H9 (cell line): ENCODE measurements at regions not wholly inside any gene's neighbourhood (a gene's known extent, or its start where the extent isn't known, plus 50 kb on each side); places are given as distances from the start of the nearest gene placed in this dataset.

ENCODE experiments used
- DNase-seq: peaks from one replicate; pipeline ENCODE4 v3.0.0-alpha.2; 2017
- H2AFZ ChIP-seq: one replicate; pipeline ENCODE4 v1.6.1; 2013; ENCODE audit warnings: mild to moderate bottlenecking, low read length, control low read depth, moderate library complexity
- H2AK5ac ChIP-seq: 2 replicates; pipeline ENCODE4 v1.6.1; 2013; ENCODE audit warnings: low read length, control low read depth, mixed read lengths; ENCODE audit not compliant: insufficient read length
- H2BK120ac ChIP-seq: one replicate; pipeline ENCODE4 v1.6.1; 2013; ENCODE audit warnings: low read depth, mild to moderate bottlenecking, low read length, control low read depth, inconsistent platforms; ENCODE audit not compliant: poor library complexity, severe bottlenecking
- H2BK12ac ChIP-seq: 2 replicates; pipeline ENCODE4 v1.6.1; 2013; ENCODE audit warnings: low read length, control low read depth, mixed read lengths, low read depth; ENCODE audit not compliant: insufficient read length
- H2BK15ac ChIP-seq: 2 replicates; pipeline ENCODE4 v1.6.1; 2013; ENCODE audit warnings: low read depth, low read length, control low read depth
- H2BK20ac ChIP-seq: one replicate; pipeline ENCODE4 v1.6.1; 2013; ENCODE audit warnings: low read depth, mild to moderate bottlenecking, low read length, control low read depth, inconsistent platforms; ENCODE audit not compliant: poor library complexity, severe bottlenecking
- H2BK5ac ChIP-seq: 2 replicates; pipeline ENCODE4 v1.6.1; 2013; ENCODE audit warnings: low read length, control low read depth, mixed read lengths; ENCODE audit not compliant: insufficient read length
- H3K14ac ChIP-seq: 2 replicates; pipeline ENCODE4 v1.6.1; 2013; ENCODE audit warnings: low read length, control low read depth; ENCODE audit not compliant: insufficient read depth
- H3K18ac ChIP-seq: 2 replicates; pipeline ENCODE4 v1.6.1; 2013; ENCODE audit warnings: low read depth, mild to moderate bottlenecking, mixed read lengths, low read length, control low read depth; ENCODE audit not compliant: insufficient read length
- H3K23ac ChIP-seq: 2 replicates; pipeline ENCODE4 v1.6.1; 2013; ENCODE audit warnings: low read length, control low read depth, mixed read lengths, low read depth; ENCODE audit not compliant: insufficient read length
- H3K23me2 ChIP-seq: 2 replicates; pipeline ENCODE4 v1.6.1; 2013; ENCODE audit warnings: low read depth, mild to moderate bottlenecking, mixed read lengths, low read length, control low read depth; ENCODE audit not compliant: insufficient read length, poor library complexity, severe bottlenecking
- H3K27ac ChIP-seq: 2 replicates; pipeline ENCODE4 v1.5.1; 2013; ENCODE audit warnings: low read length, control low read depth, mixed read lengths, low read depth; ENCODE audit not compliant: insufficient read length
- H3K27me3 ChIP-seq: 2 replicates; pipeline ENCODE4 v1.6.1; 2013; ENCODE audit warnings: low read length, control low read depth, inconsistent platforms; ENCODE audit not compliant: insufficient read depth
- H3K4ac ChIP-seq: 2 replicates; pipeline ENCODE4 v1.6.1; 2013; ENCODE audit warnings: low read depth, mild to moderate bottlenecking, control low read depth, inconsistent platforms, low read length, moderate library complexity
- H3K4me1 ChIP-seq: 2 replicates; pipeline ENCODE4 v1.6.1; 2013; ENCODE audit warnings: low read length, control low read depth, inconsistent platforms; ENCODE audit not compliant: insufficient read depth
- H3K4me2 ChIP-seq: 2 replicates; pipeline ENCODE4 v1.6.1; 2013; ENCODE audit warnings: low read length, control low read depth, mixed read lengths; ENCODE audit not compliant: insufficient read length, insufficient read depth
- H3K56ac ChIP-seq: 2 replicates; pipeline ENCODE4 v1.6.1; 2013; ENCODE audit warnings: low read depth, mild to moderate bottlenecking, mixed read lengths, low read length, control low read depth; ENCODE audit not compliant: insufficient read length
- H3K79me1 ChIP-seq: 2 replicates; pipeline ENCODE4 v1.6.1; 2013; ENCODE audit warnings: low read depth, mild to moderate bottlenecking, moderate library complexity, low read length, control low read depth, inconsistent platforms; ENCODE audit not compliant: insufficient read depth, poor library complexity, severe bottlenecking
- H3K79me2 ChIP-seq: 2 replicates; pipeline ENCODE4 v1.6.1; 2013; ENCODE audit warnings: low read length, control low read depth, inconsistent platforms; ENCODE audit not compliant: insufficient read depth
- H3K9ac ChIP-seq: 2 replicates; pipeline ENCODE4 v1.6.1; 2013; ENCODE audit warnings: low read length, control low read depth, mixed read lengths; ENCODE audit not compliant: insufficient read length; ENCODE audit errors: extremely low read depth
- H3K9me3 ChIP-seq: one replicate; pipeline ENCODE4 v1.6.1; 2013; ENCODE audit warnings: low read depth, low read length, inconsistent platforms; ENCODE audit not compliant: control insufficient read depth
- H3T11ph ChIP-seq: one replicate; pipeline ENCODE4 v1.6.1; 2013; ENCODE audit warnings: mild to moderate bottlenecking, low read length, control low read depth, inconsistent platforms
- H4K20me1 ChIP-seq: one replicate; pipeline ENCODE4 v1.6.1; 2013; ENCODE audit not compliant: control insufficient read depth, insufficient read length, insufficient read depth
- H4K5ac ChIP-seq: 2 replicates; pipeline ENCODE4 v1.6.1; 2013; ENCODE audit warnings: low read depth, mild to moderate bottlenecking, mixed read lengths, low read length, control low read depth; ENCODE audit not compliant: insufficient read length
- H4K8ac ChIP-seq: replicated peaks from 2 replicates; pipeline ENCODE4 v1.6.1; 2013; ENCODE audit warnings: low read length, control low read depth, mixed read lengths, low read depth; ENCODE audit not compliant: insufficient read length
- H4K91ac ChIP-seq: 2 replicates; pipeline ENCODE4 v1.6.1; 2013; ENCODE audit warnings: low read depth, mild to moderate bottlenecking, moderate library complexity, mixed read lengths, low read length, control low read depth; ENCODE audit not compliant: insufficient read length
- H3K27ac Mint-ChIP-seq, 3 experiments: 2 replicates in 2 of 3; 3 replicates in 1 of 3; pipeline ENCODE4 v1.8.0; 2020 to 2021; ENCODE audit warnings: mixed read lengths in 3 of 3, mild to moderate bottlenecking in 1 of 3, moderate library complexity in 1 of 3
- H3K27me3 Mint-ChIP-seq: 2 replicates; pipeline ENCODE4 v1.8.0; 2021; ENCODE audit warnings: low read depth, mild to moderate bottlenecking, moderate library complexity, mixed read lengths
- H3K36me3 Mint-ChIP-seq, 3 experiments: 2 replicates in 2 of 3; 3 replicates in 1 of 3; pipeline ENCODE4 v1.8.0; 2020 to 2021; ENCODE audit warnings: low read depth in 3 of 3, mixed read lengths in 3 of 3; ENCODE audit not compliant: insufficient read depth in 1 of 3
- H3K4me1 Mint-ChIP-seq, 2 experiments: 2 replicates each; pipeline ENCODE4 v1.8.0; 2020; ENCODE audit warnings: mixed read lengths in 2 of 2
- H3K4me3 Mint-ChIP-seq, 2 experiments: 2 replicates in 1 of 2; 3 replicates in 1 of 2; pipeline ENCODE4 v1.8.0; 2020 to 2021; ENCODE audit warnings: mild to moderate bottlenecking in 2 of 2, mixed read lengths in 2 of 2, moderate library complexity in 1 of 2
- H3K9me3 Mint-ChIP-seq, 2 experiments: 2 replicates in 1 of 2; 3 replicates in 1 of 2; pipeline ENCODE4 v1.8.0; 2020; ENCODE audit warnings: mild to moderate bottlenecking in 2 of 2, mixed read lengths in 2 of 2, moderate library complexity in 1 of 2
- CTCF ChIP-seq: fragments of 200-600 bp; sonication (generic); conservative IDR thresholded peaks from 3 replicates; pipeline ENCODE4 v1.8.0; 2021; ENCODE audit warnings: antibody characterized with exemption, mild to moderate bottlenecking
- WGBS: extraction: QIAGEN DNeasy Blood & Tissue Kit; methylation state at CpG from one replicate; pipeline ENCODE4 v1.1.7; 2013; ENCODE audit warnings: missing lambda C conversion rate, low lambda C conversion rate, mixed read lengths; ENCODE audit not compliant: insufficient read length; ENCODE audit errors: extremely low coverage; 5-methylcytosine and 5-hydroxymethylcytosine counted together

- no peak overlapping the region for H3T11ph ChIP-seq
- no peak overlapping the region for H3K27ac ChIP-seq
- H3K79me2 ChIP-seq: no peaks in the 10 kb centered on the region
- H2AK5ac ChIP-seq: no peak overlapping the region
- H3K4me3 Mint-ChIP-seq: no peak overlapping the region
- H2BK5ac ChIP-seq: no peak overlapping the region
- H2BK20ac ChIP-seq: no peak overlapping the region
- H3K23ac ChIP-seq: no peak overlapping the region
- H4K5ac ChIP-seq: no peak overlapping the region
- H3K36me3 Mint-ChIP-seq: peaks cover 0 to 5% (median 0%) of the 10 kb centered on the region in 3 experiments; a peak in 1 of 7 replicates
- H3K27me3 ChIP-seq: no peaks in the 10 kb centered on the region
- H3K9ac ChIP-seq: no peak overlapping the region
- peaks cover 3 to 5% of the 10 kb centered on the region in 2 experiments; a peak in 4 of 5 replicates for H3K9me3 Mint-ChIP-seq
- no peaks in the 10 kb centered on the region for H3K27me3 Mint-ChIP-seq
- H4K91ac ChIP-seq: no peak overlapping the region
- H2BK12ac ChIP-seq: no peak overlapping the region
- no peak overlapping the region for H3K27ac Mint-ChIP-seq
- no peak overlapping the region for H2BK15ac ChIP-seq
- H3K4me1 ChIP-seq: no peaks in the 10 kb centered on the region
- no peak overlapping the region for H3K4me2 ChIP-seq
- H3K4me1 Mint-ChIP-seq: 0 out of 4 replicates have a peak, but pooled peaks cover 0 to 3% of the 10 kb centered on the region in 2 experiments
- H3K23me2 ChIP-seq: no peaks in the 10 kb centered on the region
- DNase-seq: no peak
- H3K14ac ChIP-seq: no peak overlapping the region
- H3K79me1 ChIP-seq: no peaks in the 10 kb centered on the region
- no peaks in the 10 kb centered on the region for H4K20me1 ChIP-seq
- no peak overlapping the region for H3K4ac ChIP-seq
- H2BK120ac ChIP-seq: no peak overlapping the region
- H3K9me3 ChIP-seq: no peaks in the 10 kb centered on the region
- H3K18ac ChIP-seq: no peak overlapping the region
- no peak overlapping the region for H4K8ac ChIP-seq
- TF ChIP-seq CTCF: no peak
- H3K56ac ChIP-seq: no peak overlapping the region
- no CpG with 5 or more reads among the region's 4 CpGs for WGBS
- no peak overlapping the region for H2AFZ ChIP-seq
Measured at GRCh38 chr4:161133586-161134276, 1030.1 kb downstream of the FSTL5 start.
